ENCODE measurements at regions not wholly inside any gene's neighbourhood (a gene's known extent, or its start where the extent isn't known, plus 50 kb on each side); places are given as distances from the start of the nearest gene placed in this dataset.

- TF ChIP-seq ATF6 (CRISPR knock-in tag; IDR thresholded peaks at IDR 0.05) (no peak), CTCF (IDR thresholded peaks at IDR 0.05) (no peak), USF2 (CRISPR knock-in tag; IDR thresholded peaks at IDR 0.05) (no peak), IRF2 (CRISPR knock-in tag; IDR thresholded peaks at IDR 0.05; ENCODE audit: borderline replicate concordance, low read depth) (no peak), FOXJ3 (CRISPR knock-in tag; IDR thresholded peaks at IDR 0.05; ENCODE audit: borderline replicate concordance) (no peak), ATF1 (CRISPR knock-in tag; IDR thresholded peaks at IDR 0.05) (no peak), HMGXB4 (CRISPR knock-in tag; IDR thresholded peaks at IDR 0.05) (no peak), ZNF219 (CRISPR knock-in tag; IDR thresholded peaks at IDR 0.05; ENCODE audit: borderline replicate concordance) (no peak)
Measured at GRCh38 chr4:163892417-163892816, 397.9 kb downstream of the TMA16 start.

Data from WTC11 (cell line).